Mesenchymal stem cell (in vitro differentiated cells and primary cell): ENCODE measurements at regions not wholly inside any gene's neighbourhood (a gene's known extent, or its start where the extent isn't known, plus 50 kb on each side); places are given as distances from the start of the nearest gene placed in this dataset.

Source experiments
- DNase-seq: peaks from one replicate; pipeline ENCODE4 v3.0.0-alpha.2; 2013
- H2AFZ ChIP-seq: one replicate; pipeline ENCODE4 v1.6.1; 2013; ENCODE audit warnings: low read depth, mild to moderate bottlenecking, control low read depth, inconsistent platforms, low read length, moderate library complexity
- H2AK5ac ChIP-seq: 2 replicates; pipeline ENCODE4 v1.6.1; 2013; ENCODE audit warnings: low read length, moderate library complexity, mild to moderate bottlenecking, inconsistent platforms; ENCODE audit not compliant: severe bottlenecking
- H2BK120ac ChIP-seq: one replicate; pipeline ENCODE4 v1.6.1; 2013; ENCODE audit warnings: low read depth, mild to moderate bottlenecking, inconsistent platforms, low read length, moderate library complexity
- H2BK12ac ChIP-seq, 2 experiments: one replicate each; pipeline ENCODE4 v1.6.1; 2013; ENCODE audit warnings: inconsistent platforms in 2 of 2, low read length in 2 of 2, mild to moderate bottlenecking in 2 of 2, moderate library complexity in 2 of 2, control low read depth in 1 of 2
- H2BK15ac ChIP-seq: one replicate; pipeline ENCODE4 v1.6.1; 2013; ENCODE audit warnings: mild to moderate bottlenecking, low read depth, inconsistent platforms; ENCODE audit not compliant: poor library complexity, severe bottlenecking
- H2BK5ac ChIP-seq: 2 replicates; pipeline ENCODE4 v1.6.1; 2013; ENCODE audit warnings: low read depth, mild to moderate bottlenecking, low read length, control low read depth, inconsistent platforms; ENCODE audit not compliant: poor library complexity, severe bottlenecking
- H3K14ac ChIP-seq, 2 experiments: one replicate each; pipeline ENCODE4 v1.6.1; 2013; ENCODE audit warnings: inconsistent platforms in 2 of 2, low read length in 2 of 2, control low read depth in 1 of 2, mild to moderate bottlenecking in 1 of 2, moderate library complexity in 1 of 2
- H3K18ac ChIP-seq, 2 experiments: one replicate each; pipeline ENCODE4 v1.6.1; 2013; ENCODE audit warnings: inconsistent platforms in 2 of 2, low read length in 2 of 2, control low read depth in 1 of 2, low read depth in 1 of 2, mild to moderate bottlenecking in 1 of 2
- H3K23ac ChIP-seq, 2 experiments: one replicate each; pipeline ENCODE4 v1.6.1; 2013; ENCODE audit warnings: inconsistent platforms in 2 of 2, low read length in 2 of 2, mild to moderate bottlenecking in 2 of 2, moderate library complexity in 2 of 2, control low read depth in 1 of 2
- H3K27ac ChIP-seq: 2 replicates; pipeline ENCODE4 v1.5.1; 2013; ENCODE audit warnings: mild to moderate bottlenecking, moderate library complexity, low read length, control low read depth, inconsistent platforms; ENCODE audit not compliant: poor library complexity, severe bottlenecking
- H3K27me3 ChIP-seq, 2 experiments: 2 replicates each; pipeline versions ENCODE4 v1.6.1 to v1.7.0; 2013; ENCODE audit warnings: low read length in 2 of 2, mild to moderate bottlenecking in 2 of 2, moderate library complexity in 2 of 2, control low read depth in 1 of 2, inconsistent platforms in 1 of 2; ENCODE audit not compliant: control insufficient read depth in 1 of 2, insufficient read depth in 1 of 2
- H3K36me3 ChIP-seq, 2 experiments: 2 replicates each; pipeline versions ENCODE4 v1.6.1 to v1.7.0; 2013; ENCODE audit warnings: low read length in 2 of 2, control low read depth in 1 of 2, inconsistent platforms in 1 of 2, low read depth in 1 of 2, mild to moderate bottlenecking in 1 of 2; ENCODE audit not compliant: insufficient read depth in 2 of 2, control insufficient read depth in 1 of 2
- H3K4ac ChIP-seq, 2 experiments: one replicate each; pipeline ENCODE4 v1.6.1; 2013; ENCODE audit warnings: inconsistent platforms in 2 of 2, low read length in 2 of 2, mild to moderate bottlenecking in 2 of 2, moderate library complexity in 2 of 2, control low read depth in 1 of 2, low read depth in 1 of 2
- H3K4me1 ChIP-seq: 2 replicates; pipeline ENCODE4 v1.6.1; 2013; ENCODE audit warnings: low read depth, low read length, control low read depth; ENCODE audit not compliant: control insufficient read depth, insufficient read depth
- H3K4me2 ChIP-seq: 2 replicates; pipeline ENCODE4 v1.6.1; 2013; ENCODE audit warnings: low read length, mild to moderate bottlenecking, inconsistent platforms; ENCODE audit not compliant: poor library complexity, severe bottlenecking
- H3K4me3 ChIP-seq, 2 experiments: 2 replicates each; pipeline versions ENCODE4 v1.5.1 to v1.7.0; 2013; ENCODE audit warnings: low read length in 2 of 2, mild to moderate bottlenecking in 2 of 2, control low read depth in 1 of 2, low read depth in 1 of 2; ENCODE audit not compliant: insufficient read depth in 1 of 2
- H3K79me1 ChIP-seq: replicated peaks from 2 replicates; pipeline ENCODE4 v1.6.1; 2013; ENCODE audit warnings: mild to moderate bottlenecking, control low read depth, low read length, inconsistent platforms; ENCODE audit not compliant: poor library complexity, severe bottlenecking
- H3K9ac ChIP-seq: 2 replicates; pipeline ENCODE4 v1.7.0; 2013; ENCODE audit warnings: mild to moderate bottlenecking, low read length, moderate library complexity
- H3K9me3 ChIP-seq: 2 replicates; pipeline ENCODE4 v1.7.0; 2013; ENCODE audit warnings: mild to moderate bottlenecking, low read length; ENCODE audit not compliant: control insufficient read depth
- H4K8ac ChIP-seq: one replicate; pipeline ENCODE4 v1.6.1; 2013; ENCODE audit warnings: inconsistent platforms, mild to moderate bottlenecking, low read length, moderate library complexity
- H4K91ac ChIP-seq: one replicate; pipeline ENCODE4 v1.6.1; 2013; ENCODE audit warnings: mild to moderate bottlenecking, low read length, inconsistent platforms
- WGBS: methylation state at CpG from one replicate; pipeline ENCODE4 v1.1.7; 2013; ENCODE audit warnings: mixed read lengths; 5-methylcytosine and 5-hydroxymethylcytosine counted together

DNA sequence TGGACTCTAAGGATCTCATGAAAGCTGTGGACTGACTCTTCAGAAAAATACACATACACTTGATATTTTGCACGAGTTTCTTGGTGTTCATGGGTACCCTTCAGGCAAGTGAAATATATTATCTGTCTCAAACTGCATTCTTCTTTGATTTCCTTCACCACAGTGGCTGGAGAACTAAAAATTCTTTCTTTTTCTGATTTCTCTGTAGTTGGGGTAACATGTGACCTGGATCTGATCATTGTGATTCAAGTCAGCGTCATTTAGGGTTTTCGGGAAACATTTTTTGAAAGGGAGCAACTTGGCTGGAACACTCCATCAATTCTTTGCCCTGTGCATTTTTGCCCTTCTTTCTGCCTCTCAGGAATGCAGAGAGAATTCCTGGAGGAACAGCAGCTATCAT lies 205.8 kb downstream of the OR2B2 start:
- no peak overlapping the region for H4K91ac ChIP-seq

DNA sequence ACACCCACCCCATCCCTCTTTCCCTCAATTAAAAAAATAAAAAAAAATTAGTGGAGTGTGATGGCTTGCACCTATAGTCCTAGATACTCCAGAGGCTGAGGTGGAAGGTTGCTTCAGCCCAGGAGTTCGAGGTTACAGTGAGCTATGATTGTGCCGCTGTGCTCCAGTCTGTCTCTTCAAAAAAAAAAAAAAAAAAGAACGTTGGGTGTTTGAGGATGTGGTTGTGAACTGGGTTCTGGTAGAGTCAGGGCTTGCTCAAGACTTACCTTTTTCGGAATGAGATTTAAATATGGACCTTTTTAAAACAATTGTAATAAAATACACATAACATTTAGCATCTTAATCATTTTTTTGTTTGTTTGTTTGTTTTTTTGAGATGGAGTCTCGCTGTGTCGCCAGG lies 211.9 kb downstream of the OR2B2 start:
- no peak overlapping the region for H2BK120ac ChIP-seq
- H3K27me3 ChIP-seq: no peaks in the 10 kb centered on the region
- no peak overlapping the region for H2BK5ac ChIP-seq
- H3K4me3 ChIP-seq: no peak overlapping the region
- no peak overlapping the region for H2AK5ac ChIP-seq
- DNase-seq: no peak
- H3K79me1 ChIP-seq: peaks cover 9% of the 10 kb centered on the region
- no peak overlapping the region for H2AFZ ChIP-seq
- no peak overlapping the region for H3K18ac ChIP-seq
- H4K8ac ChIP-seq: no peak overlapping the region
- 81% methylated on average over 4 of the region's 6 CpGs for WGBS
- H3K36me3 ChIP-seq: peaks cover 0 to 7% of the 10 kb centered on the region in 2 experiments
- H4K91ac ChIP-seq: no peak overlapping the region
- H3K14ac ChIP-seq: no peak overlapping the region
- H3K4me1 ChIP-seq: no peaks in the 10 kb centered on the region
- no peak overlapping the region for H3K23ac ChIP-seq
- H3K4ac ChIP-seq: no peak overlapping the region
- H3K27ac ChIP-seq: no peak overlapping the region
- H3K9ac ChIP-seq: no peak overlapping the region
- no peaks in the 10 kb centered on the region for H3K9me3 ChIP-seq
- no peak overlapping the region for H3K4me2 ChIP-seq
- no peak overlapping the region for H2BK12ac ChIP-seq
- H2BK15ac ChIP-seq: no peak overlapping the region

More for the DNA sequence above, 205.8 kb downstream of the OR2B2 start:
- no peak overlapping the region for H4K8ac ChIP-seq
- no peak overlapping the region for H3K4me2 ChIP-seq
- H3K27ac ChIP-seq: no peak overlapping the region
- H3K9ac ChIP-seq: no peak overlapping the region
- H2BK120ac ChIP-seq: no peak overlapping the region
- H3K23ac ChIP-seq: no peak overlapping the region
- no peak overlapping the region for H2BK15ac ChIP-seq
- no peaks in the 10 kb centered on the region for H3K9me3 ChIP-seq
- no peaks in the 10 kb centered on the region for H3K27me3 ChIP-seq
- H3K4me1 ChIP-seq: peaks cover 3% of the 10 kb centered on the region
- no peak overlapping the region for H2BK5ac ChIP-seq
- H2AK5ac ChIP-seq: no peak overlapping the region
- H2AFZ ChIP-seq: no peak overlapping the region
- peaks cover 0 to 7% of the 10 kb centered on the region in 2 experiments for H3K36me3 ChIP-seq
- DNase-seq: no peak
- H3K4ac ChIP-seq: no peak overlapping the region
- no peak overlapping the region for H3K14ac ChIP-seq
- no peak overlapping the region for H3K18ac ChIP-seq
- H2BK12ac ChIP-seq: no peak overlapping the region
- WGBS: 100% methylated on average over 3 of the region's 3 CpGs
- no peak overlapping the region for H3K4me3 ChIP-seq
- peaks cover 4% of the 10 kb centered on the region for H3K79me1 ChIP-seq

GRCh38 chr6:27694547-27694874 lies 217.7 kb downstream of the OR2B2 start:
- no peak overlapping the region for H2BK120ac ChIP-seq
- H2AK5ac ChIP-seq: no peak overlapping the region
- peak overlapping the region; percentile 69 to 77 for H3K4me3 ChIP-seq
- H2BK15ac ChIP-seq: no peak overlapping the region
- no peak overlapping the region for H3K9ac ChIP-seq
- no peak overlapping the region for H4K8ac ChIP-seq
- H3K4ac ChIP-seq: no peak overlapping the region
- no peak for DNase-seq
- H3K36me3 ChIP-seq: no peaks in the 10 kb centered on the region
- H3K14ac ChIP-seq: no peak overlapping the region
- no peak overlapping the region for H2BK12ac ChIP-seq
- no peak overlapping the region for H3K18ac ChIP-seq
- no peak overlapping the region for H4K91ac ChIP-seq
- peak overlapping the region; percentile 71 for H3K4me2 ChIP-seq
- H2AFZ ChIP-seq: peak overlapping the region; percentile 74
- no peak overlapping the region for H3K27ac ChIP-seq
- H3K23ac ChIP-seq: no peak overlapping the region
- H3K9me3 ChIP-seq: no peaks in the 10 kb centered on the region
- peaks cover 8% of the 10 kb centered on the region for H3K79me1 ChIP-seq
- WGBS: 42% methylated on average over 7 of the region's 7 CpGs
- no peak overlapping the region for H2BK5ac ChIP-seq
- peaks cover 0 to 16% of the 10 kb centered on the region in 2 experiments for H3K27me3 ChIP-seq
- peaks cover 2% of the 10 kb centered on the region for H3K4me1 ChIP-seq

GRCh38 chr6:27693766-27694546 lies 218.2 kb downstream of the OR2B2 start:
- Histone ChIP-seq H2BK15ac (no peak overlapping the region), H2BK5ac (no peak overlapping the region)
- 2% methylated on average over 29 of the region's 34 CpGs for WGBS

More at GRCh38 chr6:27693766-27694546, 218.2 kb downstream of the OR2B2 start:
- Histone ChIP-seq H3K4me2 (peak overlapping the region; percentile 71), H3K4me3 (peak overlapping the region; percentile 69 to 77), H3K4ac (peak overlapping the region; percentile 41 to 51), H3K9ac (peak overlapping the region; percentile 38), H3K4me1 (peaks cover 2% of the 10 kb centered on the region), H3K23ac (no peak overlapping the region), H2AK5ac (no peak overlapping the region), H3K14ac (no peak overlapping the region), H2BK12ac (peak overlapping the region in 1 of 2 experiments; percentile 19), H2AFZ (peak overlapping the region; percentile 74), H3K27ac (peak overlapping the region; percentile 53), H3K36me3 (no peaks in the 10 kb centered on the region), H3K79me1 (peaks cover 6% of the 10 kb centered on the region), H3K9me3 (no peaks in the 10 kb centered on the region), H4K91ac (no peak overlapping the region), H2BK120ac (no peak overlapping the region), H4K8ac (peak overlapping the region; percentile 77), H3K18ac (peak overlapping the region in 1 of 2 experiments; percentile 43), H3K27me3 (peaks cover 0 to 16% of the 10 kb centered on the region in 2 experiments)
- peak; percentile 29 for DNase-seq
